ENCODE measurements at regions not wholly inside any gene's neighbourhood (a gene's known extent, or its start where the extent isn't known, plus 50 kb on each side); places are given as distances from the start of the nearest gene placed in this dataset.

- no peak overlapping the region for H3K4me2 ChIP-seq (ENCODE audit: insufficient read depth, low read length)
- DNase-seq (ENCODE audit: extremely low read depth in 1 of 4, low spot score in 3 of 4) (no peak), FAIRE-seq (no peak), ATAC-seq (no peak)
- H2AFZ ChIP-seq (ENCODE audit: low read depth, low read length): no peak overlapping the region
- 0% methylated on average over 4 of the region's 4 CpGs for WGBS (ENCODE audit: insufficient coverage, low coverage, missing lambda C conversion rate)
- no TSS peak for BruUV-seq (replicated peaks)
- no peak overlapping the region for H3K4me3 ChIP-seq
- in situ Hi-C loops (cut with MboI): no loop called here
- H3K79me2 ChIP-seq (ENCODE audit: control insufficient read depth, insufficient read depth, low read length): no peaks in the 10 kb centered on the region
- no peaks in the 10 kb centered on the region for H3K9me1 ChIP-seq (ENCODE audit: control insufficient read depth, insufficient read depth, low read length)
- TF ChIP-seq HCFC1 (IDR thresholded peaks at IDR 0.05; ENCODE audit: low read depth, low read length) (no peak), ZBED1 (IDR thresholded peaks at IDR 0.05) (no peak), TAF15 (IDR thresholded peaks at IDR 0.05; ENCODE audit: low read depth, low read length) (no peak), FOXK2 (conservative IDR thresholded peaks at IDR 0.05 in 1 of 2, IDR thresholded peaks at IDR 0.05 in 1 of 2; ENCODE audit: low read depth in 2 of 2) (no peak), RBFOX2 (IDR thresholded peaks at IDR 0.05; ENCODE audit: low read depth, low read length) (no peak)
- H3K4me1 ChIP-seq (replicated peaks in 1 of 2; ENCODE audit: control insufficient read depth in 2 of 2, insufficient read depth in 2 of 2, low read length in 2 of 2): no peaks in the 10 kb centered on the region
- no peaks in the 10 kb centered on the region for H4K20me1 ChIP-seq (replicated peaks; ENCODE audit: control insufficient read depth, insufficient read depth, low read length)
- ChIA-PET POLR2A (no interaction called here), CTCF (ENCODE audit: low intra/inter-chr PET ratio) (no interaction called here)
- no peaks in the 10 kb centered on the region for H3K9me3 ChIP-seq (replicated peaks; ENCODE audit: control insufficient read depth, insufficient read depth, low read depth, low read length)
- no peak overlapping the region for H3K27ac ChIP-seq (ENCODE audit: extremely low read depth, low read depth, low read length)
- intact Hi-C loops (cut with micrococcal nuclease): no loop called here
- no peak overlapping the region for H3K9ac ChIP-seq (ENCODE audit: insufficient read depth in 1 of 2, low read depth in 2 of 2, low read length in 2 of 2)
- H3K27me3 ChIP-seq (ENCODE audit: control insufficient read depth in 2 of 2, insufficient read depth in 2 of 2, low read length in 2 of 2): no peaks in the 10 kb centered on the region
- no peaks in the 10 kb centered on the region for H3K36me3 ChIP-seq (ENCODE audit: control insufficient read depth, insufficient read depth, low read length)
Observed at GRCh38 chr6:18712595-18712994, 325.4 kb downstream of the RNF144B start.

GRCh38 chr6:18720075-18720474, 332.9 kb downstream of the RNF144B start:
- H3K9me3 ChIP-seq (replicated peaks; ENCODE audit: control insufficient read depth, insufficient read depth, low read depth, low read length): no peaks in the 10 kb centered on the region
- ChIA-PET POLR2A (no interaction called here), CTCF (ENCODE audit: low intra/inter-chr PET ratio) (no interaction called here)
- no peaks in the 10 kb centered on the region for H3K79me2 ChIP-seq (ENCODE audit: control insufficient read depth, insufficient read depth, low read length)
- H3K36me3 ChIP-seq (ENCODE audit: control insufficient read depth, insufficient read depth, low read length): no peaks in the 10 kb centered on the region
- H3K4me3 ChIP-seq: no peak overlapping the region
- no peak overlapping the region for H3K9ac ChIP-seq (ENCODE audit: insufficient read depth in 1 of 2, low read depth in 2 of 2, low read length in 2 of 2)
- H3K9me1 ChIP-seq (ENCODE audit: control insufficient read depth, insufficient read depth, low read length): no peaks in the 10 kb centered on the region
- H3K4me2 ChIP-seq (ENCODE audit: insufficient read depth, low read length): no peak overlapping the region
- H2AFZ ChIP-seq (ENCODE audit: low read depth, low read length): no peak overlapping the region
- H3K27ac ChIP-seq (ENCODE audit: extremely low read depth, low read depth, low read length): no peak overlapping the region
- no peak for ATAC-seq
- WGBS (ENCODE audit: insufficient coverage, low coverage, missing lambda C conversion rate): 1% methylated on average over 5 of the region's 5 CpGs
- H3K27me3 ChIP-seq (ENCODE audit: control insufficient read depth in 2 of 2, insufficient read depth in 2 of 2, low read length in 2 of 2): no peaks in the 10 kb centered on the region
- intact Hi-C loops (cut with micrococcal nuclease) (no loop called here), in situ Hi-C loops (cut with MboI) (no loop called here)
- H4K20me1 ChIP-seq (replicated peaks; ENCODE audit: control insufficient read depth, insufficient read depth, low read length): no peaks in the 10 kb centered on the region
- no TSS peak for BruUV-seq (replicated peaks)
- no peaks in the 10 kb centered on the region for H3K4me1 ChIP-seq (replicated peaks in 1 of 2; ENCODE audit: control insufficient read depth in 2 of 2, insufficient read depth in 2 of 2, low read length in 2 of 2)
- DNase-seq (ENCODE audit: extremely low read depth in 1 of 4, low spot score in 3 of 4): no peak
- FAIRE-seq: no peak
- no peak for TF ChIP-seq ZNF407 (IDR thresholded peaks at IDR 0.05; ENCODE audit: low read depth)
- TF ChIP-seq SREBF1 (IDR thresholded peaks at IDR 0.05; ENCODE audit: borderline replicate concordance, low read depth, low read length): no peak
- TF ChIP-seq ZNF316 (IDR thresholded peaks at IDR 0.05): no peak
- TF ChIP-seq NR2C1 (IDR thresholded peaks at IDR 0.05): no peak
- TF ChIP-seq NR2C1 (tag; IDR thresholded peaks at IDR 0.05): no peak
- TF ChIP-seq ZNF785 (CRISPR knock-in tag; IDR thresholded peaks at IDR 0.05): no peak
- no peak for TF ChIP-seq PHF20 (IDR thresholded peaks at IDR 0.05; ENCODE audit: partially characterized antibody)
